Bone marrow (tissue), 2 donors: ENCODE measurements at regions not wholly inside any gene's neighbourhood (a gene's known extent, or its start where the extent isn't known, plus 50 kb on each side); places are given as distances from the start of the nearest gene placed in this dataset.
"Not testable (repeated sequence)": the region's sequence is repeated elsewhere in the genome, so short reads cannot be mapped to it uniquely, and the experiment has no call there.

Experiments used
- DNase-seq, 2 donors: peaks; one replicate each; lab custom pipeline; 2025; lab: John Stamatoyannopoulos, UW

DNA sequence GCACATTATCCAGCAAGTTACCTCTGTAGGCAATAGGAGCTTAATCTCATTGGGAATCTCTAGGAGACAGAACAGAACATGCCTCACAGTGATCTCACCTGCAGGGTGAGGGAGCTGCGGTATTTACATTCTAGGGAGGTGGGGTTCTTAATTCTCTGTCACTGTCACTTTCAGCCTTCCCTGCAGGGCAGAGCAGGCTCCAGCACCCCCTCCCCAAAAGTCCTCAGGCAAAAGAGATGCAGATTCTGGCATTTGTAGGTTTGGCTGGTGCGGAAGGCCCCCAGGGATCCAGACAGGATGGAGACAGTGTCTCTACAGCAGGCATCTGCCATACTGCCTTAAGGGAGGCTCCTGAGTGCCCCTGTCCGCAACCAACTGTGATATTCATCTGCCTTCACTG lies 166.4 kb upstream of the ATP6AP2 start:
- no peak for DNase-seq

DNA sequence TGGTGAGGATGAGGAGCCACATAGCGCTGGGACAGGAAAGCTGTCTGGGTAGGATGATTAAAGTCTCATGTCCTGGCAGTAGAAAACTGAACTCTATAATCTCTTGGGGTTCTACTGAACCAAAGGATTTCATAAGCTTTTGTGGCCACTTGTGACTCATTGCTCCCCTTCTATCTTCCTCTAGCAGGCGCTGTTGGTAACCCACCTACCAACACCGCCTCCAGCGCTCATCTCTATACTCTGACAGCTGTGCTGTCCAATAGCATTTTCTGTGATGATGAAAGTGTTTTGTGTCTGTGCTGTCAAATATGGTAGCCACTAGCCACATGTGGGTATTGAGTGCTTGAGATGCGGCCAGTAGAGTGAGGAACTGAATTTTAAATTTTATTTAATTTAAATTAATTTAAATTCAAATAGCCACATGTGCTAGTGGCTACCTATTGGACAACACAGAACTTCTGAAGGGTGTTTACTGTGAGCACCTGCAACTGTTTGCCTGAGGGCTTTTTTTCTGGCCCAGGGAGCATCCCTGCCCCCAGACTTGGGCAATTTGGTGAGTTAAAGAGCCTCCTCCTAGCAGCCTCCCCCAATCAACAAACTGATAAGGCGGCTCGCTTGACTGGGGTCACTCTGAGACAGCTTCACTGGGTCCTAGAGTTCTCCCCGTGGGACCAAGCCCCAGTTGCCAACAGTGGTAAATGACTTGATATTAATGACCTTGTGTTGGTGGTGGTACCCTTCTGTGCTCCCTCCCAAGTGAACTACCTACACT lies 169.2 kb upstream of the ATP6AP2 start:
- no peak for DNase-seq

DNA sequence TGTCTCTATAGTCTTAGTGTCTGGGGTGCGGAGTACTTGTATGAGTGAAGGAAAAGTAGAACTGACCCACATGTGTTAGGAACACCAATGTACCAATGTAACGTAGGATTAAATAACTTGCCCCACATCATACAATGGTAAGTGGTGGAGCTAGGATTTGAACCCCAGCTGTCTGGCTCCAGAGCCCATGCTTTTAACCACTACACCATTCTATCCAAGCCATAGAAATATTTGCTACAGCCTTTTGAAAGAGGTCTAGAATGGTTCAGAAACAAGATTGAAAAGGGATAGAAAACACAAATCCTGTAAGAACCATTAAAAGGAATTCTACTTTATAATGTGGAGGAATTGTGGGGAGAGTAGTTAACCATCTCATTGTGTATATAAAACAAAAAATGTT lies 169.9 kb upstream of the ATP6AP2 start:
- DNase-seq: no peak

DNA sequence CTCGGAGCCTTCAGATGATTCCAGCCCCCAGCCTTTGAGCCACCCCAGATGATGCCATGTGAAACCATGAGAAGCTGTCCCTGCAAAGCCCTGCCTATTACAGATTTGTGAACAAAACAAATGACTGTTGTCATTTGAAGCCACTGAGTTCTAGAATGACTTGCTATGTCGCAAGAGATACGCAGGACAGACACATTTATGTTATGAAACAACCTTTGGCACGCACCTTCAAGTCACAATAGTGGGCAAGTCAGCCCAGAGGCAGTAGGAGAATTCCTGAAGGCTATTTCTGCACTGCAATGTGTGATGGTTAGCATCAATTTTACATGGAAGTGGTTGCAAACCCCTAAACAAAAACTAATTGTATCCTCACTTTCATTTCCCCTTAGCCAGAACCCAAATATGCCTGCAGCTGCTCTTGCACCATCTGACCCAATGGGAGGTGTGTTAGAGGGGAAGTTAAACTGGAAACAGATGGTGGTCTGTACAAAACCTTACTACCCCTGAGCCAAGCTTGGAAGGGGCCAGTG lies 174.4 kb upstream of the ATP6AP2 start:
- peak in 1 of 2 donors; percentile 39 for DNase-seq

DNA sequence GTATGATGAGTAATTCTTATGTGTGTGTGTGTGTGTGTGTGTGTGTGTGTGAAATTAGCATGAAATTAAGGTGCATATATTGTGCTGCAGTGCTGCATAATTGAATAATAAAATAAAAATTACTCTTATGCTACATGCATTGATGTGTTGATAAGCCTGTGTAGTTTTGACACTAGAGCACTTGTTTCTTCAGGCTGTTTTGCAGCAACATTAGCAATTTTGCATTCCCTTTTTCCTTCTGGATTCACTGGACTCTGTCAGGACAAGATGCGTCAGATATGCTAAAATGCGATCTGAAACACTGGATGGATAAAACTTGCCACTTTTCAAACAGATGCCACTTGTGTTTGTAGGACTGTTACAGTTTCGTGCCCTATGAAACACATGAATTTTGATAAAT lies 175.4 kb upstream of the ATP6AP2 start:
- no peak for DNase-seq

DNA sequence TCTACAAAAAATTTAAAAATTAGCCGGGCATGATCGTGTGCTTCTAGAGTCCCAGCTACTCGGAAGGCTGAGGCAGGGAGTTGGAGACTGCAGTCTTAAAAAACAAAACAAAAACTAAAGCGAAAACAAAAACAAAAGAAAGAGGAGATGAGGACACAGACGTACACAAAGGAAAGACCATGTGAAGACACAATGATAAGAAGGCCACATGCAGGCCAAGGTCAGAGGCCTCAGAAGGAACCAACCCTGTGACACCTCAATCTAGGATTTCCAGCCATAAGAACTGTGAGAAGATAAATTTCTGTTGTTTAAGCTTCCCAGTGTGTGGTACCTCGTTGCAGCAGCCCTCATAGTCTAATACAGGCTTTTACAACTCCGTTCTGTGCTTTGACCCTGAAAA lies 177.0 kb upstream of the ATP6AP2 start:
- DNase-seq: no peak

DNA sequence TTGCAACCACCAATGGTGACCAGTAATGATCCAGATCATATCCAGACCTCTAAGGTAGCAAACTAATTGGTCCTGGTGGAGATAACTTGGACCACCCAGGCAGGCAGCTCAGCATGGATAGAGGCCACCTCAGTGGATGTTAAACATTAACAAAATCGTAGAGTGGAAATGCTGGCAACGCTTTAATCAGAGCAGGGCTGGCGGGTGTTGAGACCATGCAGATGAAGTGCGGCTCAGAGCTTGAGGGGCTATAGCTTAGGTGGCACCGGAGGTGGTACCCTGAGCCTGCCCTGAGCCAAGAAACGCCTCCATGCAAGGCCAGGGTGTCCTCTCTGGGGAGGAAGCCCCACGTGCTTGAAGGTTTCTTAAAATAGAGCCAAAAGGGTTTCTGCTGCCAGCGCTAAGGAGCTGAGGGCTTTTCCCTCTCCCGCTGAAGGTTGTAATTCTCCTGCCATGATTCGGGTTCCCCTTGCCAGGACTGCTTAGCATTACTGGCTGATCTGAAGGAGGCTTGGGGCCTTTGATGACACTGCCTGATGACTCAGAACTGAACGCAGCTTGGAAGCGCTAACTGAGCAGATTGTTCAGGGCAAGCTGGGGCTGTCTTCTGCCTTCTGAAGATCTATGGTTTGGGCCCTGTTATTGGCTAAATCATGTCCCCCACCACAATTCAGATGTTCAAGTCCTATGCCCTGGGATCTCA lies 177.8 kb upstream of the ATP6AP2 start:
- no peak for DNase-seq

DNA sequence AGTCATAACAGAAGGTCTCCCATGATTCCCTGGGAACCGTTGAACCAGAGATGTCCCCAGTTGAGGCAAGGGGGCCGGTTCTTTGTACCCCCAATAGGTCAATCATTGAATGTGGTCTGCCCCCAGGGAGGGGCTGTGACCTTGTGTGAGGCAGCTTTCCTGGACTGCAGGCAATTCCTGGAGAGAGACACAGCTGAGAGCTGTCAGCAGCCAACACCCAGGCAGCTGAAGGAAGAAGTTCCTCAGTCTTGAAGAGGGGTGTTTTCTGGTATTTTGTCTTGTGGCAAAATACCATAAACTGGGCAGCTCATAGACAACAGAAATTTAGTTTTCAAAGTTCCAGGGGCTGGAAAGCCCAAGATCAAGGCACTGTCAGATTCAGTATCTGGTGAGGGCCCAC lies 185.7 kb upstream of the ATP6AP2 start:
- DNase-seq: no peak

DNA sequence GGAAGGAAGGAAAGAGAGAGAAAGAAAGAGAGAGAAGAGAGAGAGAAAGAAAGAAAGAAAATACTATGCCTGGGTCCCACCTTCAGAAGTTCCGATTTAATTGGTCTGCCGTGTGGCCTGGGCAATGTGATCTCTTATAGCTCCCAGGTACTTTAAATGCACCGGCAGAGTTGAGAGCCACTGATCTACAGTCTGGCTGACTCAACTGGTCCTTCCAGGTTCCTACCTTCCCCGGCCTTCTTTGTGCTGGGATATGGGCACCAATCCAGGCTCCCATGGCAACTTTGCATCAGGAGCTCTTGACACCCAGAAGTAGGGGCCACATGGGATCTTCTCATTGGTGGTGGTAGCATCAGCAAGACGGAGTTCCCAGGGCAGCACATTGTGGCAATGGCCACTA lies 186.5 kb upstream of the ATP6AP2 start:
- DNase-seq: no peak

DNA sequence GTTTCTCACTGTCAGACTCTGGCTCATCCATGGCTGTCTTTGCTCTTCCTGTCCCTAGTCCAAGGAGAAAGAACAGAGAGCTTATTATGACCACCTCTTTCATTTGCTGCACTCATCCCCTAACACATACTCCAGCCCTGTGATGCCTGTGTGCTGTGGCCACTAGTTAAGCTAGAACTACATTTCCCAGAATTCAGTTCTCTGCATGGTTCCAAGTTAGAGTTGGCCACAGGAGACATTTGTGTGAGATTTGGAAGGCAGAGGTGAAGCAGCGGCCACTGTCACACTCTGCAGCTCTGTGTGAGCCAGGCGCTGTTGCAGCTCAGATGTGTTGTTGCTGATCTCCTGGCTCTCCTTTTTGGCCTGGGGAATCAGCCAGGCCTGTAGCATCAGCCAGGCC lies 188.2 kb upstream of the ATP6AP2 start:
- no peak for DNase-seq

DNA sequence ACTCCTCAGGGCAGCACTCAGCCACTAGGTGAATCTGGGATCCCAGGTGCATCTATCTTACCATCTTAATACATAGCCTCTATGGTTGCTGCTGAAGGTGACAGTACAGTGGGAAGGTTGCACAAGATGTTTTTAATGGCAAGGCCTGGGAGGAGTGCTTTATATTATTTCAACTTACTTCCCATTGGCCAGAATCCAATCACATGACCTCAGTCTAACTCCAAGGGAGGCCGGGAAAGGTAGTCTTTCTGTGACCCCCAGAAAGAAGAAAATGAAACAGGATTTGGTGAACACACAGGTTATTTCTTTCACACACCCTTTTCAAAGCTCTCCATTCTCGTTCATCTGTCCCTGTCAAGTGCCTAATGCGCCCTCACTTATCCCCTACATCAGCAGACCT lies 189.1 kb upstream of the ATP6AP2 start:
- DNase-seq: no peak

DNA sequence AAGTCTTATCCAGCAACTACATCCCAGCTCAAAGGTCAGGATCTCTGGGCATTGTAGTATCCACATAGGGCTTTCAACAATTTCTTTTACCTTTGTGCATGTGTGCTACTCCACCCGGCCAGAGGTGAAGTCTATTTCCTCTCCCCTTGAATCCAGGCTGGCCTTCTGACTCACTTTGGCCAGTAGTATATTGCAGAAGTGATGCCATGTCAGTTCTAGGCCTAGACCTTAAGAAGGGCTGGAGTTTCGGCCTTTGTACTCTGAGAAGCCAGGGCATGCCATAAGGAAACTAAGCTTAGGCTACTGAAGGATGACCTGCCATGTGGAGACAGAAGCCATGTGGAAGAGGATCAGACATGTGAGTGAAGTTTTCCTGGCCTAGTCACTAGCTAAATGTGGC lies 191.2 kb upstream of the ATP6AP2 start:
- no peak for DNase-seq

DNA sequence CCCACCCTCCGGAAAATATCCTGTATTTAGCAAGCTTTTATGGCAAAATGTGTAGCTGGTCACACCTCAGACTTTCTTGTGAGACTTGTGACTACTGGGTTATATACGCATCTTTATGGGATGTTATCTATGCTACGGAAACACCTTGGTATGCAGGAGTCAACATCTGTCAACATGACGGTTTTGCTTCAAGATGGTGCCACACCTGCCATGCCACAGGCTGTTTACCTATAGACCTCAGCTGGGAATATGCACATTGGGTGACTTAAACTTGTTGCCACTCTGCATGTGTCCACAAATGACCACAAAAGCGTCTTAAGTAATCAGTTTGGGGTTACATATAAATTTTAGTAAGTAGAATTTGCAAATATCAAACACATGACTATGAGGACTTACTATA lies 192.3 kb upstream of the ATP6AP2 start:
- no peak for DNase-seq

DNA sequence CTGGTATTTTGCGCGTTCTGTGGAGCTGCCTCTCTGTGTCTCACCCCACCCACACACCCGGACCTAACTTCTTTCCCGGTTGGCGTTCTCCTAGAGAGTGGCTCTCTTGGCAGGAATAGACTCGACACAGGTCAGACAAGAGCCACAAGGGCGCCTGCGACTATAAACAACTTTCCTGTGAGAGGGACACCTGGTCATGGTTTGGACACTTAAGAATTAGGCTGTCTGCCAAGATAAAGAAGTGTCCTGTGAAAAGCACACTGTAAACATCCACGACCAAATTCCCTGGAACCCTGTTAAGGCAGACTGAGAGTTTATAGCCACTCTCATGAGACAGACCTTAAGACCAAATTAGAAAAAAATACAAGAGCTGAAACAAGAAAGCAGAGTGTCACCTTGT lies 192.9 kb upstream of the ATP6AP2 start:
- DNase-seq: not testable (repeated sequence)

DNA sequence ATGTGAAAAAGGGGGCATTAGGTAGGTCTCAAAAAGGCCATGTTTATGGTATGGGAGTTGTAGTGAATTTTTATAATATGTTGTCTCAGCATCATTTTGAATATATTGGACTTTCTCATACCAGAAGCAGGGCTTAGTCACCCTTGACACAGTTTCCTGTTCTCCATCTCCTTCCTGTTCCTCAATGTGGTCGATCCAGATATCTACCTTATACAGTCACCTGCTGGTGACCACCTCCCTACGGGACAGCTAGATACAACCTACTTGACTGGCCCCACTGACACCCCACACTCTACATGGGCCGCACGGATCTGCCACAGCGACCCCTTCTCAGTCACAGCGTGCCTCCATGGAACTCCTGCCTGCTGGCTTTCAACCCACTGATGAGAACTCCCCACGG lies 193.5 kb upstream of the ATP6AP2 start:
- DNase-seq: peak in 1 of 2 donors; percentile 46

DNA sequence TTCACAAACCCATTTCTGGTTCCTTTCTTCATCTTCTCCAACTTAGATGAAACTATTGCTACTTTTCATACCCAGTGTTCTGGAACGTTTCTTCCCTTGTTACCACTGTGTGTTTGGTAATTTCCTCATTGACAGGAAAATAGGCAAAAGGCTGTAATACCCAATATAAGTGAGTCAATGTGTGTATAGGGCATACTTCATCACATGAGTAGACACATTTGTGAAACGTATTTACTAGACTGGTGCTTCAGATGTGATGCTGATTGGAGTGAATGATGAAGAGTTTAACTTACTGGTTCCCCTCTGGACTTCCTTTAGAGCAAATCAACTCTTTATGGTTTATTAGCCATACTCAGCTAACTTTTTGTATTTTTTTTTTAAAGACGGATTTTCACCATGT lies 195.1 kb upstream of the ATP6AP2 start:
- no peak for DNase-seq

DNA sequence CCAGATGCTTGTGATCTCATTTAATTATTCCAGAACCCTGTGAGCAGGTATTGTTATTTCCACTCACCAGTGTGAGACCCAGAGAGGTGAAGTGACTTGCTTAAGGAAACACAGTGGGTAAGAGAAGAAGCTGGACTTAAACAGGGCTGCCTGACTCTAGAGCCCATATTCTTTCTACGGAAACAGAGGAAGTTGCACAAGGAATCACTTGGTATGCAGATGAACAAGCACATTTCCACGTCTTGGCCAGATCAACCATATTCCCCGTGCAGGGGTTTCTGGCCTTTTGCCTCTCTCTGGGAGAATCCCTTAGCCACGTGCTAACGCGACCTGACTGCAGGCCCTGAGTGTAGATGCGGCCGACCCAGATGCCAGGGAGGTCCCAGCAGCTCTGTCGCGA lies 195.5 kb upstream of the ATP6AP2 start:
- DNase-seq: peak in 1 of 2 donors; percentile 1

DNA sequence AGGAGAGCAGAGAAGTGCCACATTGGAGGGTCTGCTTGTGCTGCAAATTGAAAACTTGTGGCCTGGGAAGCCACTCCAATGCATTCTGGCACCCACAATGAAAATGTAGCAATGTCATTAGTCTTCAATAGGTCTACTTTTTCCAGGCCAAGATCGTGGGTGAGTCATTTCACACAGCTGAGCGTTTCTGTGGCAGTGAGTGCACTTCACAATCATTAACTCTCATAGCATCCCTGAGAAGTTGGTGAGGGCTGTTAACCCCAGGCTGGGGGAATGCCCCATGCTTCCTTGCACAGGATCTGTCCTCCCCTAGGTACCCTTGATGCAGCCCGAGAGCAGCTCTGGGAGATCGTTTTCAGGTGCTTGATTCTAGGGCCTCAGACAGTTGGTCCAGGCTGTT lies 196.8 kb upstream of the ATP6AP2 start:
- DNase-seq: no peak

DNA sequence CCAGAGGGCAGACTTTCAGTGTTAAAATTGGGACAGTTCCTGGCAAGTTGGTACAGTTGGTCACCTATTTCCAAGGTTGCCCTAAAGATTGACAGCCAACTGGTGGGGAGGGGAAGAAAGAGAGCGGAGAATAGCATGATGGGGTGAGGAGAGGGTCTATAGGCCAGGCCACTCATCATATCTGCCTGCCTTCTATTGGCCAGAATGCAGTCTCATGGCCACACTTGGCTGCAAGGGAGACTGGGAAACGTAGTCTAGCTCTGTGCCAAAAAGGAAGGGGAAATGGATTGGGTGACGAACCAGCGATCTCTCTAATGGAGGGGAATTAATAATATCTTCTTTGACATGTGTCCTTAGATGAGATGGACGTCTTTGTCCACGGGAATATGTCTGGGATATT lies 197.4 kb upstream of the ATP6AP2 start:
- no peak for DNase-seq

DNA sequence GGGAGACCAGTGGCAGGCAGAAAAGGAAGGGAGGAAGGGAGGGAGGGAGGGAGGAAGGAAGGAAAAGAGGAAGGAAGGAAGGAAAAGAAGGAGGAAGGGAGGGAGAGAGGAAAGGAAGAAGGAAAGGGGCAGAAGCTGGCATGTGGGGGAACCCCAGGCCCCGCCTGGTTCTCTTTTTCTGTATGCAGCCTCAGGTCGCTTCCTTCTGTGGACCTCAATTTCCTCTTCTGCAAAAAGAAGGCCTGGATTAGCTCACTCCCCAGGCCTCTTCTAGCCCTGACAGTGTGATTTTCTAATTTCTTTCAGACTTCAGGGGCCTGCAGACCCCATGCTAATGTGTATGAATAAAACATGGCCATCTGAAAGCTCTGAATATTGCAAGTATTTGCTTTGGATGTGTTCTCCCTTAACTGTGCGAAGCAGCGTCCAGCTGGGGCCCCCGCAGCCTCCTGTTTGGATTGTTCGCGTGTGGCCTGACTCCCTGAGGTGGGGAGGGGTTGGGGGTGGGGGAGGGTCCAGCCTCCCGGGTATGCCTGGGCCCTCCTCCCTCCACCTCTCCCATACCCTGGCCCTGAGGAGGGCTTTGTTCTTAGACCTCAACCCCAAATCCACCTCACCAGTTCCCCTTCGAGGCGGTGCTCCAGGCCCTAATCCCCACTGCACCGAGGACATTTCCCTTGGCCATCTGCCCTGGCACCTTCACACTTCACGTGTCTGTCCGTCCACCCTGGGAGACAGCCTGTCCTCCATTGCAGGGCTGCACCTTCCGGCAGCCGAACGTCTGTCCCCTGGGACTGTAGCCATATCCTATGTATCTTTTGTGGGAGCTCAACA lies 199.9 kb upstream of the ATP6AP2 start:
- peak; percentile 5 to 14 for DNase-seq

DNA sequence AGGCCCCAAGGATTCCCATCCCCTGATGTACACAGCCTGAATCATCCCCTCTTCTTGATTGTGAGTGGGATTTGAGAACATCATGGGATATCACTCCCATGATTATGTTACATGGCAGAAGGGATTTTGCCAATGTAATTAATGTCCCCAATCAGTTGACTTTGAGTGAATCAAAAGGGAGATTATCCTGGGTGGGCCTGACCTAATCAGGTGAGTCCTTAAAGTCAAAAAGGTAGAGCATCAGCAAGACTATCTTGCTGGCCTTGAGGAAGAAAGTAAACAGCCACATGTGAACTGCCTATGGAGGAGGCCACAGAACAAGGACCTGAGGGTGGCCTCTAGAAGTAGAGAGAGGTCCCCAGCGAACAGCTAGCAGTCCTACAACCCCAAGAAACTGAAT lies 203.1 kb upstream of the ATP6AP2 start:
- no peak for DNase-seq

DNA sequence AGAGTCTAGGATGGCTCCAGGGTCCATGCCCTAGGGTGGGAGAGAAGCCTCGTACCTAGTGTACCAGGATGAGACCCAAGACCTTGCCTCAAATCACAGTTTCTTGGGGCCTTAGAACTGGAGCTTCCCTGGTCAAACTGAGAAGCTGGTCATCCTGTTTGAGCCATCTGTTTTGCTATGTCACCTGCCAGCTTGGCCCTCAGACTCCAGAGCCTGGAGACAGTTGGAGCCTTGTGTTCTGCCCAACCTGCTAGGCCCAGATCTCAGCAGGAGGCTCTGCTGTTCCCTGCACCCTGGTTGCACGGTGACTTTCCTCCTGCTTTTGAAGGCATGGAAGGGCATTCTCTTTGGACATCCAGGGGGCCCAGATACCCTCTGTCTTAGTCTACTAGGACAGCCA lies 206.3 kb upstream of the ATP6AP2 start:
- DNase-seq: no peak

DNA sequence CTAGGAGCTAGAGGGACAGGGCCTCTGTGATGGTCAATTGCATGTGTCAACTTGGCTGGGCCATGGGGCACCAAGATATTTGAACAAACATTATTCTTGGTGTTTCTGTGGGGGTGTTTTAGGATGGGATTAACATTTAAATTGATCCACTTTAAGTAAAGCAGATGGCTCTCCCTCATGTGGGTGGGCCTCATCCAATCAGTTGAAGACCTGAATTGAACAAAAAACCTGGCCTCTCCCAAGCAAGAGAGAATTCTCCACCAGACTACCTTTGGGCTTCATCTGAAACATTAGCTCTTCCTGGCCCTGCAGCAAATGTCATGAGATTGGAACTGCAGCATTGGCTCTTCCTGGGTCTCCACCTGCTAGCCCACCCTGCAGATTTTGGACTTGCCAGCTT lies 207.1 kb upstream of the ATP6AP2 start:
- DNase-seq: no peak
